Epithelial cell of proximal tubule (primary cell): ENCODE measurements at regions not wholly inside any gene's neighbourhood (a gene's known extent, or its start where the extent isn't known, plus 50 kb on each side); places are given as distances from the start of the nearest gene placed in this dataset.

Experiments used
- DNase-seq: peaks from one replicate; pipeline ENCODE4 v3.0.0-alpha.2; 2011; ENCODE audit warnings: low read depth
- H3K4me3 ChIP-seq: 2 replicates; pipeline ENCODE4 v1.5.1; 2011; ENCODE audit warnings: low read depth, mild to moderate bottlenecking, low read length
- CTCF ChIP-seq: conservative IDR thresholded peaks from 2 replicates; pipeline ENCODE4 v1.5.1; 2012; ENCODE audit warnings: low read depth, mild to moderate bottlenecking, low read length

GRCh38 chr4:53776141-53776540 lies 184.9 kb upstream of the LNX1 start:
- TF ChIP-seq CTCF, result no peak
- no peak overlapping the region for H3K4me3 ChIP-seq
- DNase-seq, result no peak

- DNase-seq, result no peak
- TF ChIP-seq CTCF, result no peak
- H3K4me3 ChIP-seq, result no peak overlapping the region
Observed at GRCh38 chr4:53775381-53775780, 184.1 kb upstream of the LNX1 start.

GRCh38 chr4:53771326-53771725 lies 180.0 kb upstream of the LNX1 start:
- TF ChIP-seq CTCF, result no peak
- H3K4me3 ChIP-seq, result no peak overlapping the region
- DNase-seq, result no peak

- no peak overlapping the region for H3K4me3 ChIP-seq
- TF ChIP-seq CTCF, result no peak
- DNase-seq, result no peak
Observed at GRCh38 chr4:53767482-53767881, 176.2 kb upstream of the LNX1 start.

- no peak for DNase-seq
- TF ChIP-seq CTCF, result no peak
- no peak overlapping the region for H3K4me3 ChIP-seq
Observed at GRCh38 chr4:53764761-53765490, 173.6 kb upstream of the LNX1 start.

GRCh38 chr4:53763813-53764597 lies 172.7 kb upstream of the LNX1 start:
- H3K4me3 ChIP-seq, result no peak overlapping the region
- TF ChIP-seq CTCF, result no peak
- DNase-seq, result no peak
